Karpas-422 (cell line): ENCODE measurements at regions not wholly inside any gene's neighbourhood (a gene's known extent, or its start where the extent isn't known, plus 50 kb on each side); places are given as distances from the start of the nearest gene placed in this dataset.

Source experiments
- DNase-seq: peaks from one replicate; pipeline ENCODE4 v3.0.0-alpha.2; 2015
- H2AFZ ChIP-seq: fragments of 200-600 bp; sonication (generic); 2 replicates; pipeline ENCODE4 v1.6.1; 2014; ENCODE audit warnings: antibody characterized with exemption, low read length, mixed read lengths
- H3K27ac ChIP-seq: fragments of 200-600 bp; sonication (generic); 2 replicates; pipeline ENCODE4 v1.5.1; 2014; ENCODE audit warnings: mild to moderate bottlenecking, low read length, moderate library complexity
- H3K27me3 ChIP-seq: fragments of 200-600 bp; sonication (generic); 2 replicates; pipeline ENCODE4 v1.6.1; 2014; ENCODE audit warnings: low read length, mixed read lengths
- H3K36me3 ChIP-seq: fragments of 200-600 bp; sonication (generic); 2 replicates; pipeline ENCODE4 v1.6.1; 2014; ENCODE audit warnings: low read length, mixed read lengths; ENCODE audit not compliant: insufficient read depth
- H3K4me1 ChIP-seq: fragments of 200-600 bp; sonication (generic); 2 replicates; pipeline ENCODE4 v1.6.1; 2014; ENCODE audit warnings: mild to moderate bottlenecking, low read length, mixed read lengths
- H3K4me2 ChIP-seq: fragments of 200-600 bp; sonication (generic); 2 replicates; pipeline ENCODE4 v1.6.1; 2014; ENCODE audit warnings: low read length, low read depth, mild to moderate bottlenecking; ENCODE audit not compliant: poor library complexity, severe bottlenecking
- H3K4me3 ChIP-seq: fragments of 200-600 bp; sonication (generic); 2 replicates; pipeline ENCODE4 v1.5.1; 2014; ENCODE audit warnings: mild to moderate bottlenecking, antibody characterized with exemption, low read length, mixed read lengths
- H3K79me2 ChIP-seq: fragments of 200-600 bp; sonication (generic); 2 replicates; pipeline ENCODE4 v1.6.1; 2014; ENCODE audit warnings: mild to moderate bottlenecking, low read length, mixed read lengths
- H3K9ac ChIP-seq: fragments of 200-600 bp; sonication (generic); 2 replicates; pipeline ENCODE4 v1.6.0; 2014; ENCODE audit warnings: low read length
- H3K9me2 ChIP-seq: fragments of 200-600 bp; sonication (generic), shearing (Covaris generic); replicated peaks from 2 replicates; pipeline ENCODE4 v1.6.0; 2014; ENCODE audit warnings: mild to moderate bottlenecking, low read length, moderate library complexity; ENCODE audit not compliant: insufficient read depth
- H3K9me3 ChIP-seq: fragments of 300-700, 200-600 bp; sonication (generic); 2 replicates; pipeline ENCODE4 v1.6.1; 2014; ENCODE audit warnings: low read length, mixed read lengths
- H4K20me1 ChIP-seq: fragments of 200-600 bp; sonication (generic); 2 replicates; pipeline ENCODE4 v1.6.1; 2014; ENCODE audit warnings: mild to moderate bottlenecking, antibody characterized with exemption, low read length, low read depth; ENCODE audit not compliant: insufficient read depth

- H4K20me1 ChIP-seq = no peaks in the 10 kb centered on the region
- no peak for DNase-seq
- no peaks in the 10 kb centered on the region for H3K36me3 ChIP-seq
- H3K4me1 ChIP-seq = no peaks in the 10 kb centered on the region
- H3K9me3 ChIP-seq = no peaks in the 10 kb centered on the region
- H3K79me2 ChIP-seq = no peaks in the 10 kb centered on the region
- no peaks in the 10 kb centered on the region for H3K9me2 ChIP-seq
- H3K27ac ChIP-seq = no peak overlapping the region
- no peak overlapping the region for H3K4me2 ChIP-seq
- H3K4me3 ChIP-seq = no peak overlapping the region
- no peak overlapping the region for H2AFZ ChIP-seq
- no peak overlapping the region for H3K9ac ChIP-seq
- H3K27me3 ChIP-seq = no peaks in the 10 kb centered on the region
These were observed 182.4 kb upstream of the LARGE1 start for GRCh38 chr22:34102633-34103032.

- Histone ChIP-seq H3K9ac (no peak overlapping the region), H3K79me2 (no peaks in the 10 kb centered on the region), H3K9me2 (no peaks in the 10 kb centered on the region), H3K27me3 (no peaks in the 10 kb centered on the region), H2AFZ (no peak overlapping the region), H3K4me2 (no peak overlapping the region), H3K4me3 (no peak overlapping the region), H3K4me1 (no peaks in the 10 kb centered on the region), H3K36me3 (no peaks in the 10 kb centered on the region), H4K20me1 (no peaks in the 10 kb centered on the region), H3K9me3 (no peaks in the 10 kb centered on the region), H3K27ac (no peak overlapping the region)
- peak; percentile 74 for DNase-seq
These were observed 185.3 kb upstream of the LARGE1 start for GRCh38 chr22:34105461-34106062.

GRCh38 chr22:34108168-34108567, 187.9 kb upstream of the LARGE1 start:
- no peaks in the 10 kb centered on the region for H3K9me2 ChIP-seq
- no peak overlapping the region for H3K4me3 ChIP-seq
- no peak overlapping the region for H2AFZ ChIP-seq
- no peaks in the 10 kb centered on the region for H3K9me3 ChIP-seq
- no peak for DNase-seq
- H3K79me2 ChIP-seq = no peaks in the 10 kb centered on the region
- no peak overlapping the region for H3K27ac ChIP-seq
- H3K9ac ChIP-seq = no peak overlapping the region
- no peaks in the 10 kb centered on the region for H3K36me3 ChIP-seq
- no peaks in the 10 kb centered on the region for H3K4me1 ChIP-seq
- no peaks in the 10 kb centered on the region for H3K27me3 ChIP-seq
- H4K20me1 ChIP-seq = no peaks in the 10 kb centered on the region
- H3K4me2 ChIP-seq = no peak overlapping the region

GRCh38 chr22:34111210-34111824, 191.0 kb upstream of the LARGE1 start:
- H3K4me3 ChIP-seq = no peak overlapping the region
- H3K27me3 ChIP-seq = no peaks in the 10 kb centered on the region
- no peaks in the 10 kb centered on the region for H3K36me3 ChIP-seq
- H2AFZ ChIP-seq = no peak overlapping the region
- H3K9ac ChIP-seq = no peak overlapping the region
- no peaks in the 10 kb centered on the region for H4K20me1 ChIP-seq
- no peaks in the 10 kb centered on the region for H3K79me2 ChIP-seq
- no peaks in the 10 kb centered on the region for H3K9me2 ChIP-seq
- no peak overlapping the region for H3K27ac ChIP-seq
- H3K4me1 ChIP-seq = no peaks in the 10 kb centered on the region
- peak; percentile 72 for DNase-seq
- H3K9me3 ChIP-seq = no peaks in the 10 kb centered on the region
- no peak overlapping the region for H3K4me2 ChIP-seq

- H3K4me2 ChIP-seq = no peak overlapping the region
- no peaks in the 10 kb centered on the region for H3K9me3 ChIP-seq
- no peaks in the 10 kb centered on the region for H3K79me2 ChIP-seq
- no peaks in the 10 kb centered on the region for H4K20me1 ChIP-seq
- no peaks in the 10 kb centered on the region for H3K27me3 ChIP-seq
- H3K4me3 ChIP-seq = no peak overlapping the region
- no peak overlapping the region for H2AFZ ChIP-seq
- H3K36me3 ChIP-seq = no peaks in the 10 kb centered on the region
- no peak overlapping the region for H3K9ac ChIP-seq
- no peaks in the 10 kb centered on the region for H3K9me2 ChIP-seq
- no peaks in the 10 kb centered on the region for H3K4me1 ChIP-seq
- no peak overlapping the region for H3K27ac ChIP-seq
- no peak for DNase-seq
These were observed 193.1 kb upstream of the LARGE1 start for GRCh38 chr22:34113381-34113780.

GRCh38 chr22:34114406-34114805, 194.1 kb upstream of the LARGE1 start:
- Histone ChIP-seq H4K20me1 (no peaks in the 10 kb centered on the region), H3K27ac (no peak overlapping the region), H3K4me2 (no peak overlapping the region), H3K4me1 (no peaks in the 10 kb centered on the region), H3K27me3 (no peaks in the 10 kb centered on the region), H3K9me3 (no peaks in the 10 kb centered on the region), H3K79me2 (no peaks in the 10 kb centered on the region), H3K4me3 (no peak overlapping the region), H2AFZ (no peak overlapping the region), H3K9ac (no peak overlapping the region), H3K9me2 (no peaks in the 10 kb centered on the region), H3K36me3 (no peaks in the 10 kb centered on the region)
- no peak for DNase-seq

- Histone ChIP-seq H2AFZ (no peak overlapping the region), H3K4me2 (no peak overlapping the region), H3K4me3 (no peak overlapping the region), H3K9me2 (no peaks in the 10 kb centered on the region), H3K27me3 (no peaks in the 10 kb centered on the region), H3K9me3 (no peaks in the 10 kb centered on the region), H3K9ac (no peak overlapping the region), H3K36me3 (no peaks in the 10 kb centered on the region), H4K20me1 (no peaks in the 10 kb centered on the region), H3K79me2 (no peaks in the 10 kb centered on the region), H3K4me1 (no peaks in the 10 kb centered on the region), H3K27ac (no peak overlapping the region)
- no peak for DNase-seq
These were observed 195.4 kb upstream of the LARGE1 start for GRCh38 chr22:34115722-34116121.

GRCh38 chr22:34116126-34116525, 195.8 kb upstream of the LARGE1 start:
- Histone ChIP-seq H3K36me3 (no peaks in the 10 kb centered on the region), H2AFZ (no peak overlapping the region), H3K79me2 (no peaks in the 10 kb centered on the region), H4K20me1 (no peaks in the 10 kb centered on the region), H3K9ac (no peak overlapping the region), H3K4me1 (no peaks in the 10 kb centered on the region), H3K9me3 (no peaks in the 10 kb centered on the region), H3K27ac (no peak overlapping the region), H3K27me3 (no peaks in the 10 kb centered on the region), H3K4me2 (no peak overlapping the region), H3K9me2 (no peaks in the 10 kb centered on the region), H3K4me3 (no peak overlapping the region)
- no peak for DNase-seq
